MM.1S (cell line): ENCODE measurements at regions not wholly inside any gene's neighbourhood (a gene's known extent, or its start where the extent isn't known, plus 50 kb on each side); places are given as distances from the start of the nearest gene placed in this dataset.

ENCODE experiments used
- EZH2 ChIP-seq: fragments of 300-600 bp; sonication (generic); optimal IDR thresholded peaks from 2 replicates; pipeline ENCODE3; 2017; ENCODE audit warnings: low read depth, mild to moderate bottlenecking, antibody characterized with exemption, low read length, mixed read lengths
- EZH2phosphoT487 ChIP-seq: fragments of 300-600 bp; sonication (generic); IDR thresholded peaks from 2 replicates; pipeline ENCODE4 v1.6.1; 2018; ENCODE audit warnings: antibody characterized with exemption, low read length
- TF ChIP-seq, protein P1 (sequence below): fragments of 300-600 bp; sonication (generic); IDR thresholded peaks from 2 replicates; pipeline ENCODE4 v1.5.1; 2016; ENCODE audit warnings: antibody characterized with exemption, low read length, mixed read lengths

GRCh38 chr20:6360766-6361165, 237.9 kb upstream of the FERMT1 start:
- TF ChIP-seq, protein P1, sequence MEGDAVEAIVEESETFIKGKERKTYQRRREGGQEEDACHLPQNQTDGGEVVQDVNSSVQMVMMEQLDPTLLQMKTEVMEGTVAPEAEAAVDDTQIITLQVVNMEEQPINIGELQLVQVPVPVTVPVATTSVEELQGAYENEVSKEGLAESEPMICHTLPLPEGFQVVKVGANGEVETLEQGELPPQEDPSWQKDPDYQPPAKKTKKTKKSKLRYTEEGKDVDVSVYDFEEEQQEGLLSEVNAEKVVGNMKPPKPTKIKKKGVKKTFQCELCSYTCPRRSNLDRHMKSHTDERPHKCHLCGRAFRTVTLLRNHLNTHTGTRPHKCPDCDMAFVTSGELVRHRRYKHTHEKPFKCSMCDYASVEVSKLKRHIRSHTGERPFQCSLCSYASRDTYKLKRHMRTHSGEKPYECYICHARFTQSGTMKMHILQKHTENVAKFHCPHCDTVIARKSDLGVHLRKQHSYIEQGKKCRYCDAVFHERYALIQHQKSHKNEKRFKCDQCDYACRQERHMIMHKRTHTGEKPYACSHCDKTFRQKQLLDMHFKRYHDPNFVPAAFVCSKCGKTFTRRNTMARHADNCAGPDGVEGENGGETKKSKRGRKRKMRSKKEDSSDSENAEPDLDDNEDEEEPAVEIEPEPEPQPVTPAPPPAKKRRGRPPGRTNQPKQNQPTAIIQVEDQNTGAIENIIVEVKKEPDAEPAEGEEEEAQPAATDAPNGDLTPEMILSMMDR: no peak
- TF ChIP-seq EZH2 (no peak), EZH2phosphoT487 (no peak)
